Muscle of back (tissue), 3 donors: ENCODE measurements at regions not wholly inside any gene's neighbourhood (a gene's known extent, or its start where the extent isn't known, plus 50 kb on each side); places are given as distances from the start of the nearest gene placed in this dataset.
"Not testable (repeated sequence)": the region's sequence is repeated elsewhere in the genome, so short reads cannot be mapped to it uniquely, and the experiment has no call there.

Source experiments
- DNase-seq, 3 donors: peaks; one replicate each; pipeline versions ENCODE4 v3.0.0 to v3.0.0-alpha.2; 2013

- no peak for DNase-seq
Observed at GRCh38 chr13:79988573-79988972, 352.4 kb downstream of the SPRY2 start.

DNA sequence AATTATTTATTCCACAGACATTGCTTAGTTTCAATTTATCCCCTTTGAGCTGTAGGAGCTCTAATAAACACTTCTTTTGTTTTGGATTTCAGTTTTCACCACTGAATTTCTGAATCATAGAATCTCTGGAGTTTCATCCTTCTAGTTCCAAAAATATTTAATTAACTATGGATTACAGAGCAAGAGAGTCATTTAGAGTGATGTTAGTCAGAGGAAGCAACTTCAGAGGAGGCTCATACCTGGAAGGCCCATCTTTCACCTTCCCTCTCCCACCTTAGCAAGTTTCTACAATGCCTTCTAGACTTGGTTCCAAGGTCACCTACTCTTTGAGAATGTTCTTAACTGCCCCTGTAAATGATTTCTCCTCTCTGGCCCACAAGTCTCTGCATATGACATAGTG, 353.2 kb downstream of the SPRY2 start:
- DNase-seq: no peak

- DNase-seq: no peak
Observed at GRCh38 chr13:79987323-79987722, 353.6 kb downstream of the SPRY2 start.

- DNase-seq: no peak
Observed at GRCh38 chr13:79986890-79987289, 354.0 kb downstream of the SPRY2 start.

- not testable (repeated sequence) for DNase-seq
Observed at GRCh38 chr13:79974935-79975650, 365.8 kb downstream of the SPRY2 start.

DNA sequence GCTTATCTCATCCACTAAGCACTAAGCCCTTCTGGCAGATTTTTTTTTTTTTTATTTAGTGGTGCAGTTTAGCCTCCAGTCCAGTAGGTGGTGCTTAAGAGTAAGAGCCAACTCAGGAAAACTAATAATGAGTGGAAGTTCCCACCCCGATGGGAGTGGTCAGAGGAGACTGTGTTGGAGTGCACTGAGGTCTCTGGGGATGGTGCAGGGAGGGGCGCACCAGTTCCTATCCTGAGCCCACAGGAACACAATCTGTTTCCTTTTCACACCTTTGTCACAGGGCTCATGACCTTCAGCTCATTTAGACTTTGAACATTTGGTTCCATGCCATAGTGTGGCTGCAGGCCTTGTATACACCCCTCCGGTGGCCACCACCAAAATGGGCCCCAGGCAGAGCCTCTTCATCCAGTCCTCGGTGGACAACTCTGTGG, 367.4 kb downstream of the SPRY2 start:
- peak in 1 of 3 donors; percentile 1 for DNase-seq

DNA sequence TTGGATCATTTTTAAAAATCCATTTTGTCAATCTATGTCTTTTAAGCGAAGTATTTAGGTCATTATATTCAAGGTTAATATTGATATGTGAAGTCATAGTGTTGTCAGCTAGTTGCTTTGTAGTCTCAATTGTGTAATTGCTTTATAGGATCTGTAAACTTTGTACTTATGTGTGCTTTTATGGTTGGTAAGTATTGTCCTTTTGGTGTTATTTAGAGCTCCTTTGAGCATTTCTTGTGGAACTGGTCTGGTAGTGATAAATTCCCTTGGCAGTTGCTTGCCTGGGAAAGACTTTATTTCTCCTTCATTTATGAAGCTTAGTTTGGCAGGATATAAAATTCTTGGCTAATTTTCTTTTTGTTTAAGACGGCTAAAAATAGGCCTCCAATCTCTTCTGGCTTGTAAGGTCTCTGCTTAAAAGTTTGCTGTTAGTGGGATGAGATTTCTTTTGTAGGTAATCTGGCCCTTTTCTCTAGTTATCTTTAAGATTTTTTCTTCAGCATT, 368.8 kb downstream of the SPRY2 start:
- no peak for DNase-seq

DNA sequence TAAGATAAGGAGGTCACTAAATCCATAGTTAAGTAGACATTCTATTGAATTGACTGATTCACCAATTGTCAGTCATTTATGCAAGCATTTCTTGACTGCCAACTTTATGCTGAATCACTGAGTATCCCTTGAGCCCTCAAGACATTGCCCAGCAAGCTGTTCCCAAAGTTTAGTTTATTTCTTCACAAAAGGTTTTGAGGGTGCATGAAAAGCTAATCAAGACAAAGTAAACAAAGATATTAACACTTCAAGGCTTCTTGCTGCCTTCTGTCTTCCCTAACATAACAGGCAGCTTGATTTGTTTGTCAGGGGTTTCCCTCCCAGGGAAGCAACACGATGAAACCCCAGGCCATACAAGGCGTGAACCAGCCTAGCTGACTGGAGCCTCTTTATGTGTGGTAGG, 374.4 kb downstream of the SPRY2 start:
- no peak for DNase-seq

DNA sequence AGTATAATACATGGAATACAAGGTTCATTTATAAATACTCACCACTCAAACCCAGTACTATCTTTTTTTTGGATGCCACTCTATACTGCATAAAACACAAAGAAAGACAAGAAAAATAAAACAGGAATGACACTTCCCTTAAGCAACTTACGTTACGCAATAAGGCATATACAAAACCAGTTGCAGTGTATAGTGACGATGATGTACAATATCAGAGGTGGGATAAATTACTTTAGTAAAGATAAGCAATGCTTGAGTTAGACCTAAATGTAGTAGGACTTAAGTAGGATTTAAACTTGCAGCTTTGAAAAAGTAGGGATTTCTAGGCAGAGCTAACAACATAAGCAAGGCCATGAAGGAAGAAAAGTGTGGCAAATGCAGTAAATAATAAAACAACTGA, 374.9 kb downstream of the SPRY2 start:
- DNase-seq: no peak

DNA sequence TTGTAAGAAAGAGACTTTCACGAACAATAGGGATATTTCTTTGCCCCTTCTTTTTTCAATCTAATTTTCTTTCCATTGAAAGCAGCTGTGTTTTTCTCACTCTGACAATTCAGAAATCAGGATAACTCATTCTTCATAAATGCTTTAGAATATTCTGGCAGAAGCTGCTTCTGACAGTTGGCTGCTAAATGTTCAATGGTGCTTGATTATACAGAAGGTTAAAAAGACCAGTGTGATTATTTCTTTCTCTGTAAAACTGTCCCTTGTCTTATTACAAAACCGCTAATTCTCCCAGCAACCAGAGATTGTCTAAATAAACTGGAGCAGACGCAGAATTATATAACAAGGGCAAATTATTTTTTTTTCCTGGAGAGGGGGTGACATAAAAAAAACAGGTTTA, 394.4 kb downstream of the SPRY2 start:
- DNase-seq: no peak

GRCh38 chr13:79943346-79944023, 397.4 kb downstream of the SPRY2 start:
- no peak for DNase-seq

DNA sequence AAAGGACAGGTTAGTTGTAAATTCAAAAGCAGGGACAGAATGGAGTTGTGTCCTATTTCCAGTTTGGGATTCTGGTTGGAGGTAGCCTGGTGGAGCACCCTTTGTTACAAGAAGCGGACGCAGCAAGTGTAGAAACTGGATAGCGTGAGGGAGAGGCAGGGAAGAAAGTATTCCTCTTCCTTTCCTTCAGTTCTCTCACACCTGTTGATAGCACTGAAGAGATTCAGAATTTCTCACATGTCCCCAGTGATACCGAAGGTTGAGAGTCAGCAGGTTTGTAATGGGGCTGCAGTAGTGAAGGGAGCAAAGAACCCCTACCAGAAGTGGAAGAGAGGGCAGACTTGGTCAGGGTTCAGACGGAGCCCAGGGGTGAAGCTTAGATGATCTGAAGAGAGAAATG, 399.2 kb downstream of the SPRY2 start:
- no peak for DNase-seq

DNA sequence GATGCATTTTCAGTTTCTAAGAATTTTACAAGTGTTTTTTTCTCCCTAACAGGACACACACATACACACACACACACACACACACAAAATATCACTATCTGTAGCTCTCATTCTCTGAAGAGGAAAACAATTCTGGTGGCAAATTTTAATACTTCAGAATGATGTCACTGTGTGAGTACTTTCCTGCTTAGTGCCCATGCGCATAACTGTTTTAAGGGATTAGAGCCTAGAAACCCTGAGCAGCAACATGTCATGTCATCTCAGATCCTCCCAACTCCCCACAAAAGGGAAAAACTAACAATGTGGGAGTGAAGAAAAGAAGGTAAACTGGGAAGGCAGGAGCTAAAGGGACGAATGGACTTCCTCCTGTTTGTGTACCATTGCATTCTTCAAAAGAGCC, 401.2 kb downstream of the SPRY2 start:
- no peak for DNase-seq

- no peak for DNase-seq
Observed at GRCh38 chr13:79937771-79938216, 403.1 kb downstream of the SPRY2 start.

- no peak for DNase-seq
Observed at GRCh38 chr13:79937311-79937710, 403.6 kb downstream of the SPRY2 start.

DNA sequence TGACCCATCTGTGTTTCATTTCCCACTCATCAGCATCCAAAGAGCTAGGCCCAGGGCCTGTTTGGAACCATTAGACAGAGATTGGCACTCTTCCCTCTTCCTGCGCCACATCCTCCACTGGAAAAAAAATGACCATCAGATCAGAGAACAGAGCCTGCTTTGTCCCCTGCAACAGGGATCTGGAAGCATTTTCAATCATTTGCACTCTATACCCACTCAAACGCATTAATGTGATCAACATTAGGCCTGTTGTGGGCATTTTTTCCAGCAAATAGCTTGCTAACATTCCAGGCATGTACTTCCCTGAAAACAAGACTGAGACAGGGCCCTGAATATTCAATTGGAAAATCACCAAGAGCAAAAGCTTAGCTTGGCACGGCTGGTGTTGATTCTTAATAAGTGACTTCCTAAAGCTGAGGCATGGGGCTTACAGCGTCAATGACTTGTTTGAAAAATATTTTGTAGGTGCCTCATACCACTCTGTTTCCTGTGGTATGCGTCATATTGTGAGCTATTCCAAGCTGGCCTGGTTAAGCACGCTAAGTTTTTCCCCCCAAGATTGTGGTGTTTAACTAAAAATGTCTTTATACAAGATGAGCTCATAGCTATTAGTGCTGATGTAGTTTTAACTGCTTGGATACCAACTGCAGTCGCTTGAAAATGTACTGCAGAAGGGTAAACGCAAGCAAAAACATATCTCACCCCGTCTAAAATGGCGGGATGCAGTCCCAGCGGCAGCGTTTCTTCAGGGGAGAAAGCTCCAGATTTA, 404.4 kb downstream of the SPRY2 start:
- DNase-seq: peak; percentile 58 to 98 (median 66)

GRCh38 chr13:79935121-79935520, 405.8 kb downstream of the SPRY2 start:
- DNase-seq: no peak

- DNase-seq: no peak
Observed at GRCh38 chr13:79933389-79933788, 407.5 kb downstream of the SPRY2 start.

- no peak for DNase-seq
Observed at GRCh38 chr13:79932556-79932955, 408.4 kb downstream of the SPRY2 start.

- DNase-seq: not testable (repeated sequence)
Observed at GRCh38 chr13:79923973-79924556, 416.9 kb downstream of the SPRY2 start.

DNA sequence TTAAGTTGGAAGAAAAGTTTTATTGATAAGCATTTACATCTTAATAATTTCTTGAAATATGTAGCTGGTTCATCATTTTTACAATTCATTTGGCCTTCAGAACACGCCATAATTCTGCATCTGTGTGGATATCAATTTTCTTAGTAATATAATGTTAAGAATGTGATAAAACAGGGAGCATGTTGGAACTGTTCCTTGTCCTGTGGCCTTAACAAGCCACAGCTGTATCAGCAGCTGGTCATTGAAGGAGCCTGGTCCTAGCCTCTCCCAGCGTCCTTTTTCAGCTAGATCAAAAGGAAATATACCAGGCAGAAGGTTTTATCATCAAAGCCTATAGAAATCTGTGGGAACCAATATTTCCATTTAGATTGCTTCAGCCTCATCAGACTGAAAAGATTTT, 421.8 kb downstream of the SPRY2 start:
- DNase-seq: peak in 1 of 3 donors; percentile 30

DNA sequence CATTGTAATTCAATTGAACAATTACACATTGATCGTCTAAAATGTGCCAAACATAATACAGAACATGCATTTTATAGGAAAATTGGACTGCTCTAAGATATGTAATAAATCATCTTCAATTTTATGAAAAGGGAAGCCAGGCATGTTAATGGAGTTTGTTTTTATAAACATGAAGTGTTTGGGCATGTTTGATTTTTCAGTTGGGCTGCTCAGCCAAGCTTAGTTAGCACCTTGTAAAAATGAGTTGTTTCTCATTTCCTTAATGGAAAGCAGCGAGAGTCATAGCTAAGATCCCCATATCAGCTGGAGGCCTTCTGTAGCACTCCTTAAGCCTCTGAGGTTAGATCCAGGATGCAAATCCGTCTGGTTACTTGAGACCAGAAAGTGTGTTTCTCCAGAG, 422.3 kb downstream of the SPRY2 start:
- DNase-seq: no peak
